ENCODE measurements at regions not wholly inside any gene's neighbourhood (a gene's known extent, or its start where the extent isn't known, plus 50 kb on each side); places are given as distances from the start of the nearest gene placed in this dataset.

GRCh38 chr4:22115262-22115661 is 166.7 kb upstream of the KCNIP4 start:
- no peak for ATAC-seq
- Histone ChIP-seq H3K9me3 (no peaks in the 10 kb centered on the region), H3K36me3 (no peaks in the 10 kb centered on the region), H3K4me1 (no peaks in the 10 kb centered on the region), H3K27me3 (no peaks in the 10 kb centered on the region), H3K27ac (no peak overlapping the region), H3K4me3 (no peak overlapping the region)
- no peak for TF ChIP-seq CTCF (IDR thresholded peaks at IDR 0.05)
- intact Hi-C loops (cut with DNase I) = no loop called here
- no peak for DNase-seq

GRCh38 chr4:22103768-22104167 is 155.2 kb upstream of the KCNIP4 start:
- H3K27me3 ChIP-seq = no peaks in the 10 kb centered on the region
- peaks cover 0 to 4% of the 10 kb centered on the region in 2 donors for H3K9me3 ChIP-seq

GRCh38 chr4:22099896-22100295 is 151.3 kb upstream of the KCNIP4 start:
- H3K36me3 ChIP-seq = no peaks in the 10 kb centered on the region
- H3K9me3 ChIP-seq = no peaks in the 10 kb centered on the region
- no peaks in the 10 kb centered on the region for H3K27me3 ChIP-seq
- ATAC-seq (no peak), DNase-seq (no peak)
- no peak overlapping the region for H3K4me3 ChIP-seq
- H3K4me1 ChIP-seq = no peaks in the 10 kb centered on the region
- H3K27ac ChIP-seq = no peak overlapping the region
- TF ChIP-seq CTCF (IDR thresholded peaks at IDR 0.05) = no peak
- intact Hi-C loops (cut with DNase I) = no loop called here

More at GRCh38 chr4:22103768-22104167, 155.2 kb upstream of the KCNIP4 start:
- no peaks in the 10 kb centered on the region for H3K36me3 ChIP-seq
- H3K4me1 ChIP-seq = no peaks in the 10 kb centered on the region
- intact Hi-C loops (cut with DNase I) = no loop called here
- H3K27ac ChIP-seq = no peak overlapping the region
- H3K4me3 ChIP-seq = no peak overlapping the region
- DNase-seq (no peak), ATAC-seq (no peak)
- TF ChIP-seq CTCF (IDR thresholded peaks at IDR 0.05) = no peak

GRCh38 chr4:22097596-22097995 is 149.0 kb upstream of the KCNIP4 start:
- TF ChIP-seq CTCF (IDR thresholded peaks at IDR 0.05) = no peak
- no peaks in the 10 kb centered on the region for H3K4me1 ChIP-seq
- DNase-seq (no peak), ATAC-seq (no peak)
- H3K36me3 ChIP-seq = no peaks in the 10 kb centered on the region
- no peaks in the 10 kb centered on the region for H3K9me3 ChIP-seq
- no peak overlapping the region for H3K27ac ChIP-seq
- H3K4me3 ChIP-seq = no peak overlapping the region
- intact Hi-C loops (cut with DNase I) = no loop called here
- no peaks in the 10 kb centered on the region for H3K27me3 ChIP-seq

- intact Hi-C loops (cut with DNase I) = no loop called here
- Histone ChIP-seq H3K4me1 (no peaks in the 10 kb centered on the region), H3K27ac (no peak overlapping the region), H3K27me3 (no peaks in the 10 kb centered on the region), H3K36me3 (no peaks in the 10 kb centered on the region), H3K9me3 (no peaks in the 10 kb centered on the region), H3K4me3 (no peak overlapping the region)
- DNase-seq (no peak), ATAC-seq (no peak)
- no peak for TF ChIP-seq CTCF (IDR thresholded peaks at IDR 0.05)
Measured at GRCh38 chr4:22094217-22094616, 145.6 kb upstream of the KCNIP4 start.
